Fibroblast of lung (primary cell): ENCODE measurements at regions not wholly inside any gene's neighbourhood (a gene's known extent, or its start where the extent isn't known, plus 50 kb on each side); places are given as distances from the start of the nearest gene placed in this dataset.

Source experiments
- DNase-seq, 2 donors: peaks; one replicate each; pipeline versions ENCODE4 v3.0.0 to v3.0.0-alpha.2; 2010; ENCODE audit warnings: low read depth in 2 of 2
- H2AFZ ChIP-seq: 2 replicates; pipeline ENCODE4 v1.5.1; 2012; ENCODE audit warnings: low read length, control low read depth, inconsistent platforms
- H3K27ac ChIP-seq: 2 replicates; pipeline ENCODE4 v1.5.1; 2011; ENCODE audit warnings: low read length, control low read depth; ENCODE audit not compliant: insufficient read depth
- H3K27me3 ChIP-seq: 2 replicates; pipeline ENCODE4 v1.5.1; 2011; ENCODE audit warnings: mild to moderate bottlenecking, low read length; ENCODE audit not compliant: control insufficient read depth, insufficient read depth
- H3K36me3 ChIP-seq: 2 replicates; pipeline ENCODE4 v1.5.1; 2011; ENCODE audit warnings: low read length; ENCODE audit not compliant: control insufficient read depth, insufficient read depth
- H3K4me1 ChIP-seq: 2 replicates; pipeline ENCODE4 v1.5.1; 2011; ENCODE audit warnings: low read length; ENCODE audit not compliant: control insufficient read depth, insufficient read depth; ENCODE audit errors: extremely low read depth
- H3K4me2 ChIP-seq: 2 replicates; pipeline ENCODE4 v1.5.1; 2011; ENCODE audit warnings: low read length, control low read depth; ENCODE audit not compliant: insufficient read depth; ENCODE audit errors: extremely low read depth
- H3K4me3 ChIP-seq, 4 experiments: fragments of 200-600 bp in 1 of 4; sonication (generic) in 1 of 4; replicated peaks in 1 of 4; 2 replicates each; pipeline ENCODE4 v1.5.1; 2011 to 2016; ENCODE audit warnings: low read length in 4 of 4, low read depth in 3 of 4, mild to moderate bottlenecking in 3 of 4, control low read depth in 2 of 4, inconsistent platforms in 1 of 4, mixed read lengths in 1 of 4; ENCODE audit not compliant: insufficient read depth in 1 of 4; ENCODE audit errors: control extremely low read depth in 1 of 4
- H3K79me2 ChIP-seq: 2 replicates; pipeline ENCODE4 v1.5.1; 2012; ENCODE audit warnings: mild to moderate bottlenecking, low read length, inconsistent platforms; ENCODE audit not compliant: control insufficient read depth, insufficient read depth
- H3K9ac ChIP-seq: 2 replicates; pipeline ENCODE4 v1.5.1; 2011; ENCODE audit warnings: mild to moderate bottlenecking, low read length, control low read depth; ENCODE audit not compliant: insufficient read depth
- H3K9me3 ChIP-seq: 2 replicates; pipeline ENCODE4 v1.5.1; 2012; ENCODE audit warnings: low read depth, low read length; ENCODE audit not compliant: control insufficient read depth, insufficient read depth
- H4K20me1 ChIP-seq: 2 replicates; pipeline ENCODE4 v1.5.1; 2011; ENCODE audit warnings: low read length; ENCODE audit not compliant: control insufficient read depth, insufficient read depth; ENCODE audit errors: extremely low read depth
- EZH2 ChIP-seq: IDR thresholded peaks from 2 replicates; pipeline ENCODE4 v1.5.1; 2012; ENCODE audit warnings: low read length, control low read depth, mild to moderate bottlenecking; ENCODE audit errors: missing control alignments
- TF ChIP-seq, protein P1 (sequence below), 2 donors: IDR thresholded peaks in 1 of 2; conservative IDR thresholded peaks in 1 of 2; 1 replicate in 1 of 2; 2 replicates in 1 of 2; pipeline ENCODE4 v1.5.1; 2011 to 2012; ENCODE audit warnings: low read length in 2 of 2, control low read depth in 1 of 2, inconsistent platforms in 1 of 2, low read depth in 1 of 2, mild to moderate bottlenecking in 1 of 2

DNA sequence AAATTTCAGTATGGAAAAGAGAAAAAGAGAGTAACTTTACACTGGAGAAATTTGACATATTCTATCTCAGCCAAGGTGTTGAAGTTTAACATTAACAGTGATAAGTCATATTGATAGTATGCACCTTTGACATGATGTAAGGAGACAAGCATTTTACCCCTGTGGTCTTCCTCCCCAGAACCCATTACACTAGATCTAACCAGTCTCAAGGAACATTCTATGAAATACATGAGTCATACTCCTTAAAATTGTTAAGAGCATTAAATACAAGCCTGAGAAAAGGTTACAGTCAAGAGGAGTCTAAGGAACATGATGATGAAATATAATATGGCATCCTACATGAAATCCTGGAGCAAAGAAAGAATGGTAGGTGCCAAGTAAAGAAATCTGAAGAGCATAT, 1151.3 kb upstream of the IGFBP7 start:
- Histone ChIP-seq H3K27ac (no peak overlapping the region), H3K9me3 (no peaks in the 10 kb centered on the region), H3K9ac (no peak overlapping the region), H3K4me2 (no peak overlapping the region), H3K27me3 (no peaks in the 10 kb centered on the region), H3K36me3 (no peaks in the 10 kb centered on the region), H3K4me3 (no peak overlapping the region), H4K20me1 (no peaks in the 10 kb centered on the region), H3K4me1 (no peaks in the 10 kb centered on the region), H2AFZ (no peak overlapping the region), H3K79me2 (no peaks in the 10 kb centered on the region)
- DNase-seq, result no peak
- no peak for TF ChIP-seq EZH2
- TF ChIP-seq, protein P1, sequence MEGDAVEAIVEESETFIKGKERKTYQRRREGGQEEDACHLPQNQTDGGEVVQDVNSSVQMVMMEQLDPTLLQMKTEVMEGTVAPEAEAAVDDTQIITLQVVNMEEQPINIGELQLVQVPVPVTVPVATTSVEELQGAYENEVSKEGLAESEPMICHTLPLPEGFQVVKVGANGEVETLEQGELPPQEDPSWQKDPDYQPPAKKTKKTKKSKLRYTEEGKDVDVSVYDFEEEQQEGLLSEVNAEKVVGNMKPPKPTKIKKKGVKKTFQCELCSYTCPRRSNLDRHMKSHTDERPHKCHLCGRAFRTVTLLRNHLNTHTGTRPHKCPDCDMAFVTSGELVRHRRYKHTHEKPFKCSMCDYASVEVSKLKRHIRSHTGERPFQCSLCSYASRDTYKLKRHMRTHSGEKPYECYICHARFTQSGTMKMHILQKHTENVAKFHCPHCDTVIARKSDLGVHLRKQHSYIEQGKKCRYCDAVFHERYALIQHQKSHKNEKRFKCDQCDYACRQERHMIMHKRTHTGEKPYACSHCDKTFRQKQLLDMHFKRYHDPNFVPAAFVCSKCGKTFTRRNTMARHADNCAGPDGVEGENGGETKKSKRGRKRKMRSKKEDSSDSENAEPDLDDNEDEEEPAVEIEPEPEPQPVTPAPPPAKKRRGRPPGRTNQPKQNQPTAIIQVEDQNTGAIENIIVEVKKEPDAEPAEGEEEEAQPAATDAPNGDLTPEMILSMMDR (conservative IDR thresholded peaks at IDR 0.05 in 1 of 2, IDR thresholded peaks at IDR 0.05 in 1 of 2; ENCODE audit: low read depth in 1 of 2, low read length in 2 of 2), result no peak

DNA sequence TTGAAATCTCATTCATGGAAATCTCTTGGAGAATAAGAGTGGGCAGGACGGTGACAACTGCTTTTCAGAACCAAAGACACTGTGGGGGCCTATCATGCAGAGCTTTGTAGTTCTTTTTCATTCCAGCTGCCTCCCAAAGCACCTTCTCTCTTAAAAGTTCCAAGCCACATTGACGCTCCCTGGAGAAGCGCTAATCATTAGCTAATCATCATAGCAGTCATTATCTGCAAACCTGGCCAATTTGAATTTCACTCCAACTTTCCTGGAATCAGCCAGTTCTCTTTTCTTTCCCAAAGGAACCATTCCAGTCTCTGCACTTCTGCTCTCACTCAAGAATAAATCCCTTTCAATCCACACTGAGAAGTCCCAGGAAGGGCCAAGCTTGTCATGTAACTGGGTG, 1144.1 kb upstream of the IGFBP7 start:
- Histone ChIP-seq H4K20me1 (no peaks in the 10 kb centered on the region), H3K9ac (no peak overlapping the region), H3K27me3 (no peaks in the 10 kb centered on the region), H2AFZ (no peak overlapping the region), H3K4me3 (no peak overlapping the region), H3K4me1 (no peaks in the 10 kb centered on the region), H3K9me3 (no peaks in the 10 kb centered on the region), H3K27ac (no peak overlapping the region), H3K79me2 (no peaks in the 10 kb centered on the region), H3K4me2 (no peak overlapping the region), H3K36me3 (no peaks in the 10 kb centered on the region)
- TF ChIP-seq EZH2, result no peak
- TF ChIP-seq, protein P1 (conservative IDR thresholded peaks at IDR 0.05 in 1 of 2, IDR thresholded peaks at IDR 0.05 in 1 of 2; ENCODE audit: low read depth in 1 of 2, low read length in 2 of 2), result no peak
- DNase-seq, result no peak

DNA sequence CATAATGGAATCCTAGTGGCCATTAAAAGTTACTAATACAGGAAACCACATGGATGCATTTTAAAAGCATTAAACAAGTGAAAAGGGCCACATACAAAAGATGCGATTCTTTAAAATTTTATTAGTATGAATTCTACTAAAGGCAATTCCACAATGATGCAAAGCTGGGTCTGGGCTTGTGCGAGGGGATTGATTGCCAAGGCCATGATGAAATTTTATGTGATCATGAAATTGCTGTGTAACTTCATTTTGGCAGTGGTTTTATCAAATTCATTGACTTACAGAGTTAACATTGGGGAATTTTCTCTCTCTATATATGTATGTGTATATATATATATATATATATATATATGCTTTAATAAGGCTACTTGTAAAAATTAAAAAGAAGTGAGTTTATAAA, 1142.5 kb upstream of the IGFBP7 start:
- Histone ChIP-seq H3K27me3 (no peaks in the 10 kb centered on the region), H3K4me1 (no peaks in the 10 kb centered on the region), H3K4me2 (no peak overlapping the region), H3K27ac (no peak overlapping the region), H4K20me1 (no peaks in the 10 kb centered on the region), H3K79me2 (no peaks in the 10 kb centered on the region), H3K9me3 (no peaks in the 10 kb centered on the region), H2AFZ (no peak overlapping the region), H3K36me3 (no peaks in the 10 kb centered on the region), H3K9ac (no peak overlapping the region), H3K4me3 (no peak overlapping the region)
- no peak for DNase-seq
- no peak for TF ChIP-seq EZH2
- TF ChIP-seq, protein P1 (conservative IDR thresholded peaks at IDR 0.05 in 1 of 2, IDR thresholded peaks at IDR 0.05 in 1 of 2; ENCODE audit: low read depth in 1 of 2, low read length in 2 of 2), result no peak
